ENCODE measurements at regions not wholly inside any gene's neighbourhood (a gene's known extent, or its start where the extent isn't known, plus 50 kb on each side); places are given as distances from the start of the nearest gene placed in this dataset.
"Not testable (repeated sequence)": the region's sequence is repeated elsewhere in the genome, so short reads cannot be mapped to it uniquely, and the experiment has no call there.

DNA sequence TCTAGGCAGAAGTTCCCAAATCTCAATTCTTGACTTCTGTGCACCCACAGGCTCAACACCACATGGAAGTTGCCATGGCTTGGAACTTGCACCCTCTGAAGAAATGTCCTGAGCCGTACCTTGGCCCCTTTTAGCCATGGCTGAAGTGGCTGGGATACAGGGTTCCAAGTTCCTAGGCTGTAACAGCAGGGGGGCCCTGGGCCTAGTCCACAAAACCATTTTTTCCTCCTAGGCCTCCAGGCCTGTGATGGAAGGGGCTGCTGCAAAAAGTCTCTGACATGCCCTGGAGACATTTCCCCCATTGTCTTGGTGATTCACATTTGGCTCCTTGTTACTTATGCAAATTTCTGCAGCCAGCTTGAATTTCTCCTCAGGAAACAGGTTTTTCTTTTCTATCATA is 122.4 kb upstream of the NECTIN3 start:
- WGBS (ENCODE audit: insufficient coverage): 43% methylated on average over 1 of the region's 1 CpG
- H3K4me3 ChIP-seq (ENCODE audit: control insufficient read depth in 1 of 2, extremely low read depth in 1 of 2, low read length in 1 of 2); H3K4me1 Mint-ChIP-seq; DNase-seq; CTCF ChIA-PET; H3K27me3 ChIP-seq (replicated peaks in 1 of 2; ENCODE audit: control insufficient read depth in 2 of 2, extremely low read depth in 1 of 2, insufficient read depth in 2 of 2, low read length in 1 of 2); H3K27ac ChIP-seq (ENCODE audit: low read length); H3K9me3 ChIP-seq; ATAC-seq (replicated peaks in 1 of 4); H3K27me3 Mint-ChIP-seq; H3K4me3 Mint-ChIP-seq; POLR2A ChIA-PET; H3K27ac Mint-ChIP-seq; H3K36me3 ChIP-seq (ENCODE audit: control insufficient read depth in 2 of 2, extremely low read depth in 1 of 2, insufficient read depth in 1 of 2, low read length in 1 of 2); H3K4me1 ChIP-seq (ENCODE audit: control insufficient read depth in 1 of 2, extremely low read depth in 1 of 2, insufficient read depth in 2 of 2, low read length in 2 of 2); H3K36me3 Mint-ChIP-seq: not testable (repeated sequence)
- H3K9me3 Mint-ChIP-seq: peaks cover 39 to 55% (median 41%) of the 10 kb centered on the region in 3 donors

DNA sequence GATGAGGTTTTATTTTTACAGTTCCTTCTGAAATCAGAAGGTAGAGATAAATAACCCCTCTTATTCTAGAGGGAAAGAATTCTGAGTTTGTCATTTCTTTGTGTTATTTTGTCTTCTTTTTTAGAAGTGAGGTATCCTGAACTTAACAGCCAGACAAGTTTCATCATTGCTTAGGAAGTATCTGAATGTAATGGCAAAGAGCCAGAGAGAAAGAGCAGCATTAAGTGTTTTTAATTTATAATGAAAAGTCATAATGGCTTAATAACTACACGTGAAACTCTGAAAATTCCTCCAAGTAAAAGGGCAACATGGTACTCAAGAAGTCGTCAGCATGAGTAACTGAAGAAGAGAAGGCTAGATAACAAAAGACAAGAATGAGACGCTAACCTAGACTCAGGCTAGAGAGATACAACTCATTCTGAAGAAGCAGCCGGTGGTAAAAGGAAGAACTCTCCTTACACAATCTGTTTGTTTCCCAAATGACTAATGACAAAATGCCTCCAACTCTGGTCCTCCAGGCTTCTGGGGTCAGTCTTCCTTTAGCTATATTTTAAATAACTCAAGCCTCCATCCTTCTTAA is 116.2 kb upstream of the NECTIN3 start:
- H3K4me3 Mint-ChIP-seq: no peak overlapping the region
- DNase-seq: no peak
- Histone ChIP-seq H3K27ac (ENCODE audit: low read length) (no peak overlapping the region), H3K4me3 (ENCODE audit: control insufficient read depth in 1 of 2, extremely low read depth in 1 of 2, low read length in 1 of 2) (no peak overlapping the region), H3K4me1 (ENCODE audit: control insufficient read depth in 1 of 2, extremely low read depth in 1 of 2, insufficient read depth in 2 of 2, low read length in 2 of 2) (no peaks in the 10 kb centered on the region), H3K36me3 (ENCODE audit: control insufficient read depth in 2 of 2, extremely low read depth in 1 of 2, insufficient read depth in 1 of 2, low read length in 1 of 2) (no peaks in the 10 kb centered on the region), H3K27me3 (replicated peaks in 1 of 2; ENCODE audit: control insufficient read depth in 2 of 2, extremely low read depth in 1 of 2, insufficient read depth in 2 of 2, low read length in 1 of 2) (peaks cover 0 to 4% of the 10 kb centered on the region in 2 experiments), H3K9me3 (no peaks in the 10 kb centered on the region)
- CTCF ChIA-PET: no interaction called here
- POLR2A ChIA-PET: no interaction called here
- H3K27ac Mint-ChIP-seq: no peak overlapping the region
- H3K4me1 Mint-ChIP-seq: no peaks in the 10 kb centered on the region
- peaks cover 3 to 10% of the 10 kb centered on the region in 2 donors for H3K27me3 Mint-ChIP-seq
- no peak for ATAC-seq (replicated peaks in 1 of 4)
- peaks cover 3 to 7% (median 4%) of the 10 kb centered on the region in 3 donors for H3K9me3 Mint-ChIP-seq
- H3K36me3 Mint-ChIP-seq: no peaks in the 10 kb centered on the region
- 100% methylated on average over 1 of the region's 4 CpGs for WGBS (ENCODE audit: insufficient coverage)

DNA sequence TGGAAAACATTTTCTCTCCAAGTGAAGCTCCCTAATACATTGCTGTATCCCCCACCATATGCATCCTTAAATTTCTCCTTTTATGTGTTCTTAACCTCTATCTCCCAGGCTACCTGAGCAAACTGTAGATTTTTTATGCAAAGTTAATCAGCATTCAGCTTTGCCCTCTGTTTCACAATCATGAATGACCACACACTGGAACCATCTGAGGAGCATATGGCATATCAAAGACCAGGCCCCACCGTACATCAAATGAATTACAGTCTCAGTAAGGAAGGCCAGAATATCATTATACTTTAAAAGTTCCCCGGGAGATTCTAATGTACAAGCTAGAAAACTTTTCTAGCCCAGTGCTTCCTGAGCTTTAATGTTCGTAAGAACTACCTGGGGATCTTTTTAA is 115.5 kb upstream of the NECTIN3 start:
- Histone ChIP-seq H3K27me3 (replicated peaks in 1 of 2; ENCODE audit: control insufficient read depth in 2 of 2, extremely low read depth in 1 of 2, insufficient read depth in 2 of 2, low read length in 1 of 2) (peaks cover 0 to 4% of the 10 kb centered on the region in 2 experiments), H3K4me3 (ENCODE audit: control insufficient read depth in 1 of 2, extremely low read depth in 1 of 2, low read length in 1 of 2) (no peak overlapping the region), H3K36me3 (ENCODE audit: control insufficient read depth in 2 of 2, extremely low read depth in 1 of 2, insufficient read depth in 1 of 2, low read length in 1 of 2) (no peaks in the 10 kb centered on the region), H3K9me3 (no peaks in the 10 kb centered on the region), H3K4me1 (ENCODE audit: control insufficient read depth in 1 of 2, extremely low read depth in 1 of 2, insufficient read depth in 2 of 2, low read length in 2 of 2) (no peaks in the 10 kb centered on the region), H3K27ac (ENCODE audit: low read length) (no peak overlapping the region)
- ChIA-PET POLR2A (no interaction called here), CTCF (no interaction called here)
- Mint-ChIP-seq H3K4me3 (no peak overlapping the region), H3K27ac (no peak overlapping the region), H3K4me1 (no peaks in the 10 kb centered on the region), H3K27me3 (peaks cover 3 to 10% of the 10 kb centered on the region in 2 donors), H3K36me3 (no peaks in the 10 kb centered on the region), H3K9me3 (peaks cover 0 to 7% (median 0%) of the 10 kb centered on the region in 3 donors)
- no CpG with 5 or more reads among the region's 3 CpGs for WGBS (ENCODE audit: insufficient coverage)
- DNase-seq (no peak), ATAC-seq (replicated peaks in 1 of 4) (no peak)

DNA sequence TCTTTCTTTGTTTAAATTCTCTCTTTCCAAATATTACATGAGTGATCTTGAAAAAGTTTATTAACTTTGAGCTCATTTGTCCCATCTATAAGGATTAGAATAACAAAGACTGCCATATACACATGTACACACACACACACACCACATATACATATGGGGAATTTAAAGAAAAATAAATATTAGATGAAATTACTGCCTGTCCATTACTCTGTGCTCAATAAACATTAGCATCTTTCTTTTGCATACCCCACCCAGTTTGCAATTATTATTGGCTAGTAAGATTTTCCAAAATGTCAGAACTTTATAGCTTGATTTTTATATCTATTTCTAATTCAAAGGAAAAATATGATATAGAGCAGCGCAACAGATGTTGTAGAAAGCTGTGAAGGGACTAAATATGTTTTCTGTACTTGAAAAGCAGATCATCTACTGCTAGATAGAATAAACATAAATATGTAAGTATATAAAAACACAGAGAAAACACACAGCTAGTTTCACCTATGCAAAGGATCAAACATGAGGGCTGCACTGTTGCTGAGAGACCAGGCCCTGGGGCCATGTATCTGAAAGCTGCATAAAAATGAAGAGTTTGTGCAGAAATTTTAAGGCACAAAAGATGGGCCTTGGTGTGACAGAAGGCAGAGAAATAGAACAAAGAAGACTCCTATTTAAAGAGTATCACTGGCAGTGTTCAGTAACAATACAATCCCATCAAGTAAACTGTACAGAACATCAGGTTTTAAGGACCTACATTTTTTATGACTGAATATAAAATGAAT is 114.2 kb upstream of the NECTIN3 start:
- H3K36me3 ChIP-seq (ENCODE audit: control insufficient read depth in 2 of 2, extremely low read depth in 1 of 2, insufficient read depth in 1 of 2, low read length in 1 of 2): no peaks in the 10 kb centered on the region
- peaks cover 3 to 10% of the 10 kb centered on the region in 2 donors for H3K27me3 Mint-ChIP-seq
- H3K9me3 Mint-ChIP-seq: peaks cover 0 to 7% (median 3%) of the 10 kb centered on the region in 3 donors
- no peaks in the 10 kb centered on the region for H3K4me1 Mint-ChIP-seq
- POLR2A ChIA-PET: no interaction called here
- CTCF ChIA-PET: no interaction called here
- no peaks in the 10 kb centered on the region for H3K9me3 ChIP-seq
- no peaks in the 10 kb centered on the region for H3K4me1 ChIP-seq (ENCODE audit: control insufficient read depth in 1 of 2, extremely low read depth in 1 of 2, insufficient read depth in 2 of 2, low read length in 2 of 2)
- no peak overlapping the region for H3K27ac Mint-ChIP-seq
- no peak overlapping the region for H3K27ac ChIP-seq (ENCODE audit: low read length)
- no peaks in the 10 kb centered on the region for H3K36me3 Mint-ChIP-seq
- H3K4me3 ChIP-seq (ENCODE audit: control insufficient read depth in 1 of 2, extremely low read depth in 1 of 2, low read length in 1 of 2): no peak overlapping the region
- WGBS (ENCODE audit: insufficient coverage): no CpG with 5 or more reads among the region's 1 CpG
- ATAC-seq (replicated peaks in 1 of 4) (no peak), DNase-seq (no peak)
- H3K4me3 Mint-ChIP-seq: no peak overlapping the region
- peaks cover 0 to 4% of the 10 kb centered on the region in 2 experiments for H3K27me3 ChIP-seq (replicated peaks in 1 of 2; ENCODE audit: control insufficient read depth in 2 of 2, extremely low read depth in 1 of 2, insufficient read depth in 2 of 2, low read length in 1 of 2)

DNA sequence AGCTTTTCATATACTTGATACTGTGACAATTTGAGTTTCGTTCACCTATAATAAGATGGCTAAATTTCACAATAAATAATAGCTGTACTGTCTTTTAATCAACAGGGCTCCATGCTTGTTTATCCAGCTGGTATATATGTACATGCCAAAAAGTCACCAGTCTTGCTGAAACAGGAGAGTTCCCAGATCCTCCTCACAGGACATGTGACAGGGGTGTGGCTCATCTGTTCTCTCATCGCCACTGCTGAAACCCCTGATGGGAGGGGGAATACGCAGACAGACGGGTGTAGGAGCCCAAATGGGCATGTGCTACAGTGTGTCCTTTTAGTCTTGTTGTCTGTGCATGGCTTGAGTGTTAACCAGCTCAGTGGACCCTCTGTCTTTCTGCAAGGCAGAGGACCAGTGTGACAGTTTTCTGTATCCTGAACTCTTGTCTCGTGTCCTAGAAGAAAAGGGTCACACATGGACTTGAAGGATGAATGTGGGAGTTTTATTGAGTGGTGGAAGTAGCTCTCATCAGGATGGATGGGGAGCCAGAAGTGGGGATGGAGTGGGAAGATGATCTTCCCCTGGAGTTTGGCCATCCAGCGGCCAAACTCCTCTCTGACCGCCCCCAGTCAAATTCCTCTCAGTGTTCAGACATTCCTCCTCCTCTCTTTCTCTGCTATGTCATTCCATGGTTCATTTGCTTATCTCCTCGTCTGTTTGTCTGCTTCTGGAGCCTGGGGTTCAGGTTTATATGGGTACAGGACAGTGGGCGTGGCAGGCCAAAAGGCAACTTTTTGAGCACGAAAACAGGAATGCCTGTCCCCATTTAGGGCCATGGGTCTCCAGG is 113.1 kb upstream of the NECTIN3 start:
- Histone ChIP-seq H3K36me3 (ENCODE audit: control insufficient read depth in 2 of 2, extremely low read depth in 1 of 2, insufficient read depth in 1 of 2, low read length in 1 of 2) (no peaks in the 10 kb centered on the region), H3K4me3 (ENCODE audit: control insufficient read depth in 1 of 2, extremely low read depth in 1 of 2, low read length in 1 of 2) (no peak overlapping the region), H3K27me3 (replicated peaks in 1 of 2; ENCODE audit: control insufficient read depth in 2 of 2, extremely low read depth in 1 of 2, insufficient read depth in 2 of 2, low read length in 1 of 2) (peaks cover 0 to 4% of the 10 kb centered on the region in 2 experiments), H3K9me3 (no peaks in the 10 kb centered on the region), H3K27ac (ENCODE audit: low read length) (no peak overlapping the region), H3K4me1 (ENCODE audit: control insufficient read depth in 1 of 2, extremely low read depth in 1 of 2, insufficient read depth in 2 of 2, low read length in 2 of 2) (no peaks in the 10 kb centered on the region)
- Mint-ChIP-seq H3K4me1 (no peaks in the 10 kb centered on the region), H3K4me3 (no peak overlapping the region), H3K27ac (no peak overlapping the region), H3K27me3 (peaks cover 3 to 6% of the 10 kb centered on the region in 2 donors), H3K9me3 (peaks cover 0 to 10% (median 0%) of the 10 kb centered on the region in 3 donors), H3K36me3 (no peaks in the 10 kb centered on the region)
- CTCF ChIA-PET: no interaction called here
- ATAC-seq (replicated peaks in 1 of 4): no peak
- WGBS (ENCODE audit: insufficient coverage): 76% methylated on average over 3 of the region's 10 CpGs
- DNase-seq: no peak
- POLR2A ChIA-PET: no interaction called here

DNA sequence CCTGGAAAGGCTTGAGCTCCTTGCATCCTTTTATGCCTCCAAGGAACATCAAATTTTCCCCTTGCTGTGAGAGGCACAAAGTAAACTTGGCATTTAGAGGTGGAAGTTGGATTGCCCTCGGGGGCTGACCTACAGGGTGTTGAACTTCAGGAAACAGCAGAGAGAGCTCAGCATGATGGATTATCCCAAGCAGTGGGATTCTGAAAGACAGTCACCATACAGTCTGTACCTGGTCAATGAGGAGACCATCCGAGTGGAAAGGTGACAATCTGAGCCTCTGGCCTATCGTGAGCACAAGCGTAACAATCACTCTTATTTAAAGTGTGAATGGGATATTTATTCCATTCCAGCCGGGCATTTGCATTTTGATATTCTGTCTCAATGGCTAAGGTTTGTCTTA is 105.6 kb upstream of the NECTIN3 start:
- H3K4me3 Mint-ChIP-seq: no peak overlapping the region

More for the DNA sequence above, 105.6 kb upstream of the NECTIN3 start:
- 67% methylated on average over 1 of the region's 5 CpGs for WGBS (ENCODE audit: insufficient coverage)
- no peaks in the 10 kb centered on the region for H3K36me3 Mint-ChIP-seq
- Histone ChIP-seq H3K4me3 (ENCODE audit: control insufficient read depth in 1 of 2, extremely low read depth in 1 of 2, low read length in 1 of 2) (no peak overlapping the region), H3K27me3 (replicated peaks in 1 of 2; ENCODE audit: control insufficient read depth in 2 of 2, extremely low read depth in 1 of 2, insufficient read depth in 2 of 2, low read length in 1 of 2) (no peaks in the 10 kb centered on the region), H3K9me3 (no peaks in the 10 kb centered on the region), H3K4me1 (ENCODE audit: control insufficient read depth in 1 of 2, extremely low read depth in 1 of 2, insufficient read depth in 2 of 2, low read length in 2 of 2) (no peaks in the 10 kb centered on the region), H3K27ac (ENCODE audit: low read length) (no peak overlapping the region), H3K36me3 (ENCODE audit: control insufficient read depth in 2 of 2, extremely low read depth in 1 of 2, insufficient read depth in 1 of 2, low read length in 1 of 2) (no peaks in the 10 kb centered on the region)
- ChIA-PET CTCF (no interaction called here), POLR2A (interaction anchor here in 1 of 2 donors (0.6 kb wide), 1 partner anchor 13 kb away, joined by 3 read pairs; no protein-coding TSS in a partner anchor)
- H3K27me3 Mint-ChIP-seq: peaks cover 0 to 4% of the 10 kb centered on the region in 2 donors
- H3K4me1 Mint-ChIP-seq: no peaks in the 10 kb centered on the region
- H3K9me3 Mint-ChIP-seq: peaks cover 10 to 36% (median 12%) of the 10 kb centered on the region in 3 donors
- no peak for ATAC-seq (replicated peaks in 1 of 4)
- no peak overlapping the region for H3K27ac Mint-ChIP-seq
- no peak for DNase-seq
